Loucy (cell line): ENCODE measurements at regions not wholly inside any gene's neighbourhood (a gene's known extent, or its start where the extent isn't known, plus 50 kb on each side); places are given as distances from the start of the nearest gene placed in this dataset.

Experiments
- H2AFZ ChIP-seq: fragments of 200-600 bp; sonication (generic); 2 replicates; pipeline ENCODE4 v1.6.0; 2016; ENCODE audit warnings: antibody characterized with exemption, mild to moderate bottlenecking, low read length, moderate library complexity
- H3F3A ChIP-seq: fragments of 200-600 bp; 2 replicates; pipeline ENCODE4 v1.6.0; 2016; ENCODE audit warnings: antibody characterized with exemption, low read depth, mild to moderate bottlenecking
- H3K27me3 ChIP-seq: fragments of 200-600 bp; sonication (generic); 2 replicates; pipeline ENCODE4 v1.6.1; 2014; ENCODE audit warnings: low read length, mild to moderate bottlenecking; ENCODE audit not compliant: insufficient read depth, poor library complexity, severe bottlenecking
- H3K36me3 ChIP-seq: fragments of 200-600 bp; sonication (generic); 2 replicates; pipeline ENCODE4 v1.6.1; 2016; ENCODE audit warnings: low read length; ENCODE audit not compliant: insufficient read depth
- H3K4me1 ChIP-seq: fragments of 200-600 bp; sonication (generic); 2 replicates; pipeline ENCODE4 v1.5.1; 2014; ENCODE audit warnings: low read length, mild to moderate bottlenecking; ENCODE audit not compliant: insufficient read depth, poor library complexity, severe bottlenecking
- H3K4me2 ChIP-seq: fragments of 200-600 bp; sonication (generic); 2 replicates; pipeline ENCODE4 v1.6.0; 2014; ENCODE audit warnings: antibody characterized with exemption, low read length, low read depth, mild to moderate bottlenecking; ENCODE audit not compliant: poor library complexity, severe bottlenecking
- H3K4me3 ChIP-seq: fragments of 200-600 bp; sonication (generic); 2 replicates; pipeline ENCODE4 v1.5.1; 2014; ENCODE audit warnings: low read length, mild to moderate bottlenecking, mixed read lengths; ENCODE audit not compliant: poor library complexity, severe bottlenecking
- H3K79me2 ChIP-seq: fragments of 200-600 bp; sonication (generic); 2 replicates; pipeline ENCODE4 v1.6.1; 2014; ENCODE audit warnings: low read length; ENCODE audit not compliant: insufficient read depth
- H3K9ac ChIP-seq: fragments of 200-600 bp; sonication (generic); 2 replicates; pipeline ENCODE4 v1.6.0; 2014; ENCODE audit warnings: mild to moderate bottlenecking, low read depth, low read length, moderate library complexity; ENCODE audit not compliant: poor library complexity, severe bottlenecking
- H3K9me2 ChIP-seq: fragments of 200-600 bp; sonication (generic); replicated peaks from 2 replicates; pipeline ENCODE4 v1.6.1; 2016; ENCODE audit warnings: low read depth, low read length, mixed read lengths
- H3K9me3 ChIP-seq: fragments of 200-600 bp; sonication (generic); 2 replicates; pipeline ENCODE4 v1.6.1; 2014; ENCODE audit warnings: mild to moderate bottlenecking, antibody characterized with exemption, low read length, low read depth; ENCODE audit not compliant: insufficient read depth
- H4K20me1 ChIP-seq: fragments of 200-600 bp; sonication (generic); 2 replicates; pipeline ENCODE4 v1.6.0; 2014; ENCODE audit warnings: antibody characterized with exemption, low read length, mild to moderate bottlenecking; ENCODE audit not compliant: insufficient read depth, poor library complexity, severe bottlenecking
- EZH2phosphoT487 ChIP-seq: fragments of 200-600 bp; IDR thresholded peaks from 2 replicates; pipeline ENCODE4 v1.6.1; 2018; ENCODE audit warnings: antibody characterized with exemption, mild to moderate bottlenecking, moderate library complexity, borderline replicate concordance
- TF ChIP-seq, protein P1 (sequence below): fragments of 200-600 bp; sonication (generic); conservative IDR thresholded peaks from 2 replicates; pipeline ENCODE4 v1.5.1; 2014; ENCODE audit warnings: mild to moderate bottlenecking, antibody characterized with exemption, low read length

DNA sequence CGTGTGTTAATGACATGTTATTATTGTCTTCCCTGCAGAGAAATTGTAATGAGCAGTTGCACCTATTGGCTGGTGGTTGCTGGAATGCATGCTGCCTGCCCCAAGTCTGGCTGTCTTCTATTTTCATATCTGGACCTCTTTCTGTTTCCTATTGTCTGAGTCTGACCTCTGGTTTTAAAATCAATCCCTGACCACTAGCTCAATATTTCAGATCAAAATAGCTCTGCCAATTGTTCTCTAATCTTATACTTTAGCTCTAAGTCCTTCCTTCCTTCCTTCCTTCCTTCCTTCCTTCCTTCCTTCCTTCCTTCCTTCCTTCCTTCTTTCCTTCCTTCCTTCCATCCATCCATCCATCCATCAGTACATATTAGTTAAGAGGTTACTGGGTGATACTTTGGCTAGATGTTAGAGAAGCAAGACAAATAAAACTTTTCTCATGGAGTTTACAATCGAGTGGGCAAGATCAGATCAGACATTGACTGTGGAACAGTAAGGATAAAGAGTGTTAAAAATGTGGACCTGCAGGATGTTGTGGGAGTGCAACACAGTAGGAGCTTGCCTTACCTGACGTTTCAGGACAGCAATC lies 417.1 kb downstream of the SOCS6 start:
- H3K9ac ChIP-seq, result no peak overlapping the region
- no peaks in the 10 kb centered on the region for H3K79me2 ChIP-seq
- no peaks in the 10 kb centered on the region for H3K36me3 ChIP-seq
- H4K20me1 ChIP-seq, result no peaks in the 10 kb centered on the region
- H3K27me3 ChIP-seq, result no peaks in the 10 kb centered on the region
- TF ChIP-seq, protein P1, sequence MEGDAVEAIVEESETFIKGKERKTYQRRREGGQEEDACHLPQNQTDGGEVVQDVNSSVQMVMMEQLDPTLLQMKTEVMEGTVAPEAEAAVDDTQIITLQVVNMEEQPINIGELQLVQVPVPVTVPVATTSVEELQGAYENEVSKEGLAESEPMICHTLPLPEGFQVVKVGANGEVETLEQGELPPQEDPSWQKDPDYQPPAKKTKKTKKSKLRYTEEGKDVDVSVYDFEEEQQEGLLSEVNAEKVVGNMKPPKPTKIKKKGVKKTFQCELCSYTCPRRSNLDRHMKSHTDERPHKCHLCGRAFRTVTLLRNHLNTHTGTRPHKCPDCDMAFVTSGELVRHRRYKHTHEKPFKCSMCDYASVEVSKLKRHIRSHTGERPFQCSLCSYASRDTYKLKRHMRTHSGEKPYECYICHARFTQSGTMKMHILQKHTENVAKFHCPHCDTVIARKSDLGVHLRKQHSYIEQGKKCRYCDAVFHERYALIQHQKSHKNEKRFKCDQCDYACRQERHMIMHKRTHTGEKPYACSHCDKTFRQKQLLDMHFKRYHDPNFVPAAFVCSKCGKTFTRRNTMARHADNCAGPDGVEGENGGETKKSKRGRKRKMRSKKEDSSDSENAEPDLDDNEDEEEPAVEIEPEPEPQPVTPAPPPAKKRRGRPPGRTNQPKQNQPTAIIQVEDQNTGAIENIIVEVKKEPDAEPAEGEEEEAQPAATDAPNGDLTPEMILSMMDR, result no peak
- TF ChIP-seq EZH2phosphoT487, result no peak
- H3K4me2 ChIP-seq, result no peak overlapping the region
- H3K4me1 ChIP-seq, result peaks cover 3% of the 10 kb centered on the region
- H3K4me3 ChIP-seq, result no peak overlapping the region
- H3F3A ChIP-seq, result no peaks in the 10 kb centered on the region
- H3K9me2 ChIP-seq, result no peaks in the 10 kb centered on the region
- no peaks in the 10 kb centered on the region for H3K9me3 ChIP-seq
- H2AFZ ChIP-seq, result no peak overlapping the region

DNA sequence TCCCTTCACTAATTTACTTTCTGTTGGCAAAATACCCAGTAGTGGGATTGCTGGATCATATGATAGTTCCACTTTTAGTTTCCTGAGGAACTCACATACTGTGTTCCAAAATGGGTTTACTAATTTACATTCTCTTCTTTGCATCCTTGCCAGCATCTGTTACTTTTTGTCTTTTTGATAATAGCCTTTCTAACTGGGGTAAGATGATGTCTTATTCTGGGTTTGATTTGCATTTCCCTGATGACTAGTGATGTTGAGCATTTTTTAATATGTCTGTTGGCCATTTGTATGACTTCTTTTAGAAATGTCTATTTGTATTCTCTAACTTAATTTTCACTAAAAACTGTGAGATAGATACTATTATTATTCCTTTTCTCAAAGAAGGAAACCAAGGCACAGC lies 411.7 kb downstream of the SOCS6 start:
- no peak overlapping the region for H3K9ac ChIP-seq
- no peaks in the 10 kb centered on the region for H3K36me3 ChIP-seq
- no peak overlapping the region for H3K4me3 ChIP-seq
- no peaks in the 10 kb centered on the region for H3K27me3 ChIP-seq
- H3F3A ChIP-seq, result no peaks in the 10 kb centered on the region
- no peaks in the 10 kb centered on the region for H3K9me2 ChIP-seq
- no peaks in the 10 kb centered on the region for H3K79me2 ChIP-seq
- peaks cover 6% of the 10 kb centered on the region; the same call in 1 of the 2 replicates for H3K9me3 ChIP-seq
- no peaks in the 10 kb centered on the region for H4K20me1 ChIP-seq
- H2AFZ ChIP-seq, result no peak overlapping the region
- H3K4me1 ChIP-seq, result peaks cover under 1% of the 10 kb centered on the region
- no peak overlapping the region for H3K4me2 ChIP-seq
- TF ChIP-seq, protein P1, result no peak
- no peak for TF ChIP-seq EZH2phosphoT487

DNA sequence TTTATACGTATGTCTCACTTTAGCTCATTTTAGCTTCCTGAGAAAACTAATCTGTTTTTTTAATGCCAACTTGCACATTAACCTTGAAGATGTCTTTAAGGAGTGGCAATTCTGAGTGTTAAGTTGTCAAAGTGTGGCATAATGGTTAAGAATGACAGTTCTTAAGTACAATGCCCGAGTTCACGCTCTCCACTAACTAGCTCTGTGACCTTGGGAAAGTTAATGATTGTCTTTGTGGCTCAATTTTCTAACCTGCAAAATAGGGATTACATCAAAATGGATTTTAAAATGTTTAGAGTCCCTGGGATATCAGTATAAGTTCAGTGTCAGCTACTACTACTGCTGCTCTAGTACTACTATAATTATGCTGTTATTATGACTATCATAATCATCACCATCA lies 409.7 kb downstream of the SOCS6 start:
- no peaks in the 10 kb centered on the region for H3K9me2 ChIP-seq
- peaks cover 6% of the 10 kb centered on the region; the same call in 1 of the 2 replicates for H3K9me3 ChIP-seq
- no peaks in the 10 kb centered on the region for H3K36me3 ChIP-seq
- no peaks in the 10 kb centered on the region for H3K79me2 ChIP-seq
- H2AFZ ChIP-seq, result no peak overlapping the region
- no peak overlapping the region for H3K4me3 ChIP-seq
- no peaks in the 10 kb centered on the region for H3K27me3 ChIP-seq
- H3K9ac ChIP-seq, result no peak overlapping the region
- no peaks in the 10 kb centered on the region for H3K4me1 ChIP-seq
- no peaks in the 10 kb centered on the region for H3F3A ChIP-seq
- TF ChIP-seq EZH2phosphoT487, result no peak
- TF ChIP-seq, protein P1, result no peak
- H4K20me1 ChIP-seq, result no peaks in the 10 kb centered on the region
- H3K4me2 ChIP-seq, result no peak overlapping the region
